H1 (cell line): ENCODE measurements at regions not wholly inside any gene's neighbourhood (a gene's known extent, or its start where the extent isn't known, plus 50 kb on each side); places are given as distances from the start of the nearest gene placed in this dataset.

Experiments used
- CTCF ChIA-PET: fragments of 300-600 bp; sonication (Branson Sonifier 250); formaldehyde crosslinking; loops from one replicate; lab custom pipeline; 2021; ENCODE audit not compliant: partially characterized antibody; lab: Charles Lee
- POLR2A ChIA-PET: fragments of 300-600 bp; sonication (Branson Sonifier 250); formaldehyde crosslinking; loops from one replicate; lab custom pipeline; 2021; ENCODE audit warnings: inconsistent platforms; ENCODE audit not compliant: partially characterized antibody; lab: Charles Lee
- DNase-seq, 2 experiments: peaks; one replicate each; pipeline versions ENCODE4 v3.0.0 to v3.0.0-alpha.2; 2010 to 2022; ENCODE audit warnings: low spot score in 2 of 2, low read depth in 1 of 2, mixed read lengths in 1 of 2
- FAIRE-seq: peaks from 2 replicates; lab custom pipeline; 2011; peaks lifted over from hg19 to GRCh38; lab: Jason Lieb, UNC
- H2AFZ ChIP-seq: 2 replicates; pipeline ENCODE4 v1.8.1; 2012; ENCODE audit warnings: low read length, inconsistent platforms
- H2AK5ac ChIP-seq: 2 replicates; pipeline ENCODE4 v1.6.1; 2013; ENCODE audit warnings: low read depth, low read length
- H2BK120ac ChIP-seq: replicated peaks from 2 replicates; pipeline ENCODE3; 2013; ENCODE audit warnings: low read depth, low read length, inconsistent platforms
- H2BK12ac ChIP-seq: 2 replicates; pipeline ENCODE4 v1.6.1; 2013; ENCODE audit warnings: low read depth, low read length
- H2BK15ac ChIP-seq: 2 replicates; pipeline ENCODE4 v1.6.1; 2013; ENCODE audit warnings: low read length
- H2BK20ac ChIP-seq: 2 replicates; pipeline ENCODE4 v1.6.1; 2013; ENCODE audit warnings: low read length
- H2BK5ac ChIP-seq: 2 replicates; pipeline ENCODE4 v1.6.1; 2013; ENCODE audit warnings: low read depth, low read length
- H3K14ac ChIP-seq: 2 replicates; pipeline ENCODE4 v1.6.1; 2013; ENCODE audit warnings: inconsistent platforms; ENCODE audit not compliant: insufficient read length
- H3K18ac ChIP-seq: 2 replicates; pipeline ENCODE4 v1.6.1; 2013; ENCODE audit warnings: low read length; ENCODE audit errors: extremely low read depth
- H3K23ac ChIP-seq: 2 replicates; pipeline ENCODE4 v1.6.1; 2013; ENCODE audit warnings: inconsistent platforms; ENCODE audit not compliant: insufficient read length
- H3K23me2 ChIP-seq: 2 replicates; pipeline ENCODE4 v1.6.1; 2013; ENCODE audit warnings: low read depth, low read length
- H3K27ac ChIP-seq: 2 replicates; pipeline ENCODE4 v1.6.1; 2011; ENCODE audit warnings: low read depth, low read length, inconsistent platforms
- H3K27me3 ChIP-seq, 4 experiments: replicated peaks in 1 of 4; 1 replicate in 1 of 4; 2 replicates in 3 of 4; pipeline versions ENCODE4 v1.6.1 to v1.8.1; 2011 to 2013; ENCODE audit warnings: low read length in 3 of 4, mild to moderate bottlenecking in 3 of 4, inconsistent platforms in 2 of 4, mixed read lengths in 2 of 4, moderate library complexity in 1 of 4; ENCODE audit not compliant: control insufficient read depth in 3 of 4, insufficient read depth in 3 of 4; ENCODE audit errors: extremely low read depth in 1 of 4
- H3K36me3 ChIP-seq, 4 experiments: 2 replicates each; pipeline versions ENCODE4 v1.6.1 to v1.8.1; 2011 to 2013; ENCODE audit warnings: mild to moderate bottlenecking in 4 of 4, low read length in 3 of 4, moderate library complexity in 2 of 4, control low read depth in 1 of 4, inconsistent platforms in 1 of 4; ENCODE audit not compliant: insufficient read depth in 4 of 4, control insufficient read depth in 2 of 4
- H3K4ac ChIP-seq: replicated peaks from 2 replicates; pipeline ENCODE3; 2013; ENCODE audit warnings: low read length, low read depth, mixed read lengths, inconsistent platforms; ENCODE audit not compliant: insufficient read length
- H3K4me1 ChIP-seq, 4 experiments: replicated peaks in 1 of 4; 1 replicate in 1 of 4; 2 replicates in 3 of 4; pipeline versions ENCODE4 v1.6.1 to v1.8.1; 2011 to 2013; ENCODE audit warnings: low read length in 3 of 4, inconsistent platforms in 2 of 4, mixed read lengths in 1 of 4; ENCODE audit not compliant: insufficient read depth in 4 of 4, control insufficient read depth in 3 of 4
- H3K4me2 ChIP-seq, 2 experiments: 2 replicates each; pipeline versions ENCODE4 v1.6.1 to v1.8.1; 2011 to 2013; ENCODE audit warnings: low read depth in 2 of 2, low read length in 2 of 2, control low read depth in 1 of 2, inconsistent platforms in 1 of 2, mild to moderate bottlenecking in 1 of 2; ENCODE audit not compliant: insufficient read depth in 1 of 2
- H3K4me3 ChIP-seq, 4 experiments: fragments of 200-600, 300-600 bp in 1 of 4; sonication (generic), shearing (Covaris generic), sonication (Bioruptor Twin) in 1 of 4; 2 replicates each; pipeline versions ENCODE4 v1.5.1 to v1.8.1; 2011 to 2016; ENCODE audit warnings: low read length in 4 of 4, low read depth in 3 of 4, control low read depth in 2 of 4, inconsistent platforms in 2 of 4, mild to moderate bottlenecking in 2 of 4, mixed read lengths in 1 of 4, moderate library complexity in 1 of 4; ENCODE audit not compliant: insufficient read depth in 2 of 4; ENCODE audit errors: extremely low read depth in 1 of 4
- H3K56ac ChIP-seq: replicated peaks from 2 replicates; pipeline ENCODE3; 2013; ENCODE audit warnings: low read depth, mild to moderate bottlenecking, mixed read lengths, low read length, inconsistent platforms; ENCODE audit not compliant: insufficient read length
- H3K79me1 ChIP-seq: 2 replicates; pipeline ENCODE4 v1.6.1; 2013; ENCODE audit warnings: low read depth, low read length, control low read depth
- H3K79me2 ChIP-seq, 2 experiments: 2 replicates each; pipeline versions ENCODE4 v1.6.1 to v1.8.1; 2012 to 2013; ENCODE audit warnings: low read length in 2 of 2, mild to moderate bottlenecking in 2 of 2, inconsistent platforms in 1 of 2; ENCODE audit not compliant: insufficient read depth in 2 of 2, control insufficient read depth in 1 of 2
- H3K9ac ChIP-seq, 4 experiments: replicated peaks in 1 of 4; 1 replicate in 1 of 4; 2 replicates in 3 of 4; pipeline versions ENCODE4 v1.6.1 to v1.8.1; 2011 to 2013; ENCODE audit warnings: low read depth in 3 of 4, low read length in 3 of 4, control low read depth in 2 of 4, mild to moderate bottlenecking in 2 of 4, moderate library complexity in 2 of 4, inconsistent platforms in 1 of 4; ENCODE audit errors: extremely low read depth in 1 of 4
- H3K9me3 ChIP-seq, 2 experiments: 2 replicates each; pipeline versions ENCODE4 v1.6.1 to v1.8.1; 2012 to 2013; ENCODE audit warnings: mild to moderate bottlenecking in 2 of 2, moderate library complexity in 2 of 2, control low read depth in 1 of 2, inconsistent platforms in 1 of 2, low read depth in 1 of 2, low read length in 1 of 2, mixed read lengths in 1 of 2; ENCODE audit not compliant: insufficient read depth in 2 of 2
- H4K20me1 ChIP-seq, 2 experiments: replicated peaks in 1 of 2; 2 replicates each; pipeline versions ENCODE3 to v1.8.1; 2011 to 2013; ENCODE audit warnings: inconsistent platforms in 2 of 2, low read length in 2 of 2, mild to moderate bottlenecking in 1 of 2; ENCODE audit not compliant: insufficient read depth in 2 of 2, control insufficient read depth in 1 of 2
- H4K5ac ChIP-seq: 2 replicates; pipeline ENCODE4 v1.6.1; 2013; ENCODE audit warnings: low read length, low read depth, mixed read lengths, inconsistent platforms; ENCODE audit not compliant: insufficient read length
- H4K8ac ChIP-seq: 2 replicates; pipeline ENCODE4 v1.8.0; 2013; ENCODE audit warnings: mild to moderate bottlenecking, moderate library complexity, low read length, inconsistent platforms; ENCODE audit not compliant: insufficient read depth; ENCODE audit errors: extremely low read depth
- H4K91ac ChIP-seq: replicated peaks from 2 replicates; pipeline ENCODE3; 2013; ENCODE audit warnings: low read length, mixed read lengths, inconsistent platforms; ENCODE audit not compliant: insufficient read length
- BACH1 ChIP-seq: IDR thresholded peaks from 2 replicates; pipeline ENCODE4 v1.6.1; 2012; ENCODE audit warnings: low read length, improper control_type of control experiment
- BRCA1 ChIP-seq: IDR thresholded peaks from 2 replicates; pipeline ENCODE4 v1.6.1; 2012; ENCODE audit warnings: low read depth, low read length, improper control_type of control experiment
- CBX8 ChIP-seq: fragments of 300-800, 300-1000 bp; sonication (generic); IDR thresholded peaks from 2 replicates; pipeline ENCODE4 v1.7.1; 2016; ENCODE audit warnings: low read depth, low read length, borderline replicate concordance
- FOSL1 ChIP-seq: IDR thresholded peaks from 2 replicates; pipeline ENCODE4 v1.6.1; 2011; ENCODE audit warnings: mild to moderate bottlenecking, low read depth, low read length, moderate library complexity; ENCODE audit not compliant: insufficient read depth
- JUN ChIP-seq: IDR thresholded peaks from 2 replicates; pipeline ENCODE4 v1.6.1; 2011; ENCODE audit warnings: low read depth, mild to moderate bottlenecking, improper control_type of control experiment, low read length
- SIRT6 ChIP-seq: IDR thresholded peaks from one replicate; pipeline ENCODE4 v1.7.1; 2012; ENCODE audit warnings: low read length, inconsistent platforms
- SUZ12 ChIP-seq: fragments of 200-600 bp; sonication (generic); IDR thresholded peaks from 2 replicates; pipeline ENCODE4 v1.6.1; 2012; ENCODE audit warnings: mild to moderate bottlenecking, inconsistent platforms, low read length, moderate library complexity, mixed read lengths
- TAF7 ChIP-seq: optimal IDR thresholded peaks from 2 replicates; pipeline ENCODE3; 2011; ENCODE audit warnings: low read depth, mild to moderate bottlenecking, inconsistent platforms, low read length, moderate library complexity, borderline replicate concordance
- TEAD4 ChIP-seq: IDR thresholded peaks from 2 replicates; pipeline ENCODE4 v1.6.1; 2012; ENCODE audit warnings: low read depth, low read length, inconsistent platforms, mixed read lengths
- USF2 ChIP-seq: IDR thresholded peaks from 2 replicates; pipeline ENCODE4 v1.6.1; 2011; ENCODE audit warnings: low read length, improper control_type of control experiment
- WGBS, 2 experiments: shearing (Covaris generic) in 1 of 2; methylation state at CpG; one replicate each; pipeline versions ENCODE4 v1.1.6 to v1.1.7; 2013 to 2015; ENCODE audit warnings: low lambda C conversion rate in 2 of 2, mixed read lengths in 2 of 2, inconsistent platforms in 1 of 2, low coverage in 1 of 2, missing lambda C conversion rate in 1 of 2; ENCODE audit not compliant: insufficient replicate concordance in 2 of 2, insufficient coverage in 1 of 2, insufficient read length in 1 of 2; ENCODE audit errors: extremely low coverage in 1 of 2, missing lambda C conversion rate in 1 of 2; 5-methylcytosine and 5-hydroxymethylcytosine counted together
- TF ChIP-seq, protein P1 (sequence below), 3 experiments: IDR thresholded peaks; 1 replicate in 2 of 3; 2 replicates in 1 of 3; pipeline versions ENCODE4 v1.5.1 to v1.6.1; 2011; ENCODE audit warnings: low read length in 3 of 3, mild to moderate bottlenecking in 3 of 3, inconsistent platforms in 2 of 3, low read depth in 1 of 3, moderate library complexity in 1 of 3; ENCODE audit not compliant: insufficient read depth in 1 of 3; ENCODE audit errors: control extremely low read depth in 1 of 3

GRCh38 chr11:70583781-70584218 is 185.5 kb downstream of the CTTN start:
- Histone ChIP-seq H3K14ac (no peak overlapping the region), H2BK120ac (no peak overlapping the region), H2AFZ (no peak overlapping the region), H3K36me3 (no peaks in the 10 kb centered on the region), H2BK5ac (no peak overlapping the region), H3K9me3 (no peaks in the 10 kb centered on the region), H3K56ac (no peak overlapping the region), H4K91ac (no peak overlapping the region), H4K5ac (no peak overlapping the region), H3K4ac (no peak overlapping the region), H3K79me2 (no peaks in the 10 kb centered on the region; a peak in 1 of 4 replicates), H3K27me3 (no peaks in the 10 kb centered on the region), H2AK5ac (no peak overlapping the region), H3K23ac (no peak overlapping the region), H2BK20ac (no peak overlapping the region), H3K23me2 (peaks cover 6% of the 10 kb centered on the region; the same call in 1 of the 2 replicates), H3K4me3 (no peak overlapping the region), H4K8ac (no peak overlapping the region), H3K9ac (no peak overlapping the region), H4K20me1 (peaks cover 4 to 18% of the 10 kb centered on the region in 2 experiments), H3K27ac (no peak overlapping the region), H2BK12ac (no peak overlapping the region), H2BK15ac (no peak overlapping the region), H3K4me1 (peaks cover 0 to 7% (median 4%) of the 10 kb centered on the region in 4 experiments; a peak in 3 of 7 replicates), H3K4me2 (no peak overlapping the region), H3K79me1 (no peaks in the 10 kb centered on the region; the same call in 1 of the 2 replicates), H3K18ac (no peak overlapping the region; the same call in 1 of the 2 replicates)
- WGBS, 2 experiments, result 95% methylated on average over 17 of the region's 17 CpGs; no CpG with 5 or more reads in 1 of the 2 experiments
- ChIA-PET CTCF (interaction anchor here (0.8 to 2.8 kb wide), 5 partner anchors 9 to 73 kb away, joined by 3 to 10 read pairs (median 4); no protein-coding TSS in a partner anchor), POLR2A (no interaction called here)
- DNase-seq, result no peak
- no peak for FAIRE-seq
- no peak for TF ChIP-seq CBX8
- no peak for TF ChIP-seq SUZ12
- no peak for TF ChIP-seq FOSL1
- no peak for TF ChIP-seq USF2
- TF ChIP-seq SIRT6, result no peak
- no peak for TF ChIP-seq TAF7
- TF ChIP-seq TEAD4, result no peak
- no peak for TF ChIP-seq BRCA1
- no peak for TF ChIP-seq JUN
- TF ChIP-seq BACH1, result no peak
- TF ChIP-seq, protein P1, sequence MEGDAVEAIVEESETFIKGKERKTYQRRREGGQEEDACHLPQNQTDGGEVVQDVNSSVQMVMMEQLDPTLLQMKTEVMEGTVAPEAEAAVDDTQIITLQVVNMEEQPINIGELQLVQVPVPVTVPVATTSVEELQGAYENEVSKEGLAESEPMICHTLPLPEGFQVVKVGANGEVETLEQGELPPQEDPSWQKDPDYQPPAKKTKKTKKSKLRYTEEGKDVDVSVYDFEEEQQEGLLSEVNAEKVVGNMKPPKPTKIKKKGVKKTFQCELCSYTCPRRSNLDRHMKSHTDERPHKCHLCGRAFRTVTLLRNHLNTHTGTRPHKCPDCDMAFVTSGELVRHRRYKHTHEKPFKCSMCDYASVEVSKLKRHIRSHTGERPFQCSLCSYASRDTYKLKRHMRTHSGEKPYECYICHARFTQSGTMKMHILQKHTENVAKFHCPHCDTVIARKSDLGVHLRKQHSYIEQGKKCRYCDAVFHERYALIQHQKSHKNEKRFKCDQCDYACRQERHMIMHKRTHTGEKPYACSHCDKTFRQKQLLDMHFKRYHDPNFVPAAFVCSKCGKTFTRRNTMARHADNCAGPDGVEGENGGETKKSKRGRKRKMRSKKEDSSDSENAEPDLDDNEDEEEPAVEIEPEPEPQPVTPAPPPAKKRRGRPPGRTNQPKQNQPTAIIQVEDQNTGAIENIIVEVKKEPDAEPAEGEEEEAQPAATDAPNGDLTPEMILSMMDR (IDR thresholded peaks at IDR 0.05; ENCODE audit: control extremely low read depth in 1 of 3, insufficient read depth in 1 of 3, low read depth in 1 of 3, low read length in 3 of 3), result no peak
